GM12865 (cell line): ENCODE measurements at regions not wholly inside any gene's neighbourhood (a gene's known extent, or its start where the extent isn't known, plus 50 kb on each side); places are given as distances from the start of the nearest gene placed in this dataset.

Experiments used
- DNase-seq: peaks from one replicate; pipeline ENCODE4 v3.0.0; 2010; ENCODE audit warnings: low read depth
- H3K4me3 ChIP-seq: 2 replicates; pipeline ENCODE4 v1.5.1; 2011; ENCODE audit warnings: mild to moderate bottlenecking, low read depth, low read length, control low read depth
- TF ChIP-seq, protein P1 (sequence below): IDR thresholded peaks from 2 replicates; pipeline ENCODE4 v1.5.1; 2011; ENCODE audit warnings: low read length, control low read depth, low read depth, inconsistent platforms; ENCODE audit not compliant: insufficient read depth; ENCODE audit errors: missing control alignments

DNA sequence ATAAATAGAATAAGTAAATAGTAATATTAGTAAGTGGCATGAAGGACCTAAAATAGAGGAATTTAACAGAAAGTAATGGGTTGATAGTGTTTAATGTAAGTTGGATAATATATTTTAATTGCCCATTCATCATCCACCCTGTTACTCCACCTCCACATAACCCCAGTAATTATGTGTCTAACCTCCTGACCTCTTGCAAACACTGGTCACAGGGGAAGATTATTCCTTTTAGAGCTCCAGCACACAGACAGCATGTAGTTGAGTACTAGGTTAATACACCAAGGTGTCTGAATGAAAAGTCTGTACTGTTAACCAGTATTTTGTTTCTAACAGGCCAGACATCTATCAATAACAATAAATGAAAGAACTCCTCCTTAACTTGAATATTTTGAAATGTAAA lies 92.4 kb upstream of the EYS start:
- no peak for DNase-seq
- H3K4me3 ChIP-seq = no peak overlapping the region
- TF ChIP-seq, protein P1, sequence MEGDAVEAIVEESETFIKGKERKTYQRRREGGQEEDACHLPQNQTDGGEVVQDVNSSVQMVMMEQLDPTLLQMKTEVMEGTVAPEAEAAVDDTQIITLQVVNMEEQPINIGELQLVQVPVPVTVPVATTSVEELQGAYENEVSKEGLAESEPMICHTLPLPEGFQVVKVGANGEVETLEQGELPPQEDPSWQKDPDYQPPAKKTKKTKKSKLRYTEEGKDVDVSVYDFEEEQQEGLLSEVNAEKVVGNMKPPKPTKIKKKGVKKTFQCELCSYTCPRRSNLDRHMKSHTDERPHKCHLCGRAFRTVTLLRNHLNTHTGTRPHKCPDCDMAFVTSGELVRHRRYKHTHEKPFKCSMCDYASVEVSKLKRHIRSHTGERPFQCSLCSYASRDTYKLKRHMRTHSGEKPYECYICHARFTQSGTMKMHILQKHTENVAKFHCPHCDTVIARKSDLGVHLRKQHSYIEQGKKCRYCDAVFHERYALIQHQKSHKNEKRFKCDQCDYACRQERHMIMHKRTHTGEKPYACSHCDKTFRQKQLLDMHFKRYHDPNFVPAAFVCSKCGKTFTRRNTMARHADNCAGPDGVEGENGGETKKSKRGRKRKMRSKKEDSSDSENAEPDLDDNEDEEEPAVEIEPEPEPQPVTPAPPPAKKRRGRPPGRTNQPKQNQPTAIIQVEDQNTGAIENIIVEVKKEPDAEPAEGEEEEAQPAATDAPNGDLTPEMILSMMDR = no peak

DNA sequence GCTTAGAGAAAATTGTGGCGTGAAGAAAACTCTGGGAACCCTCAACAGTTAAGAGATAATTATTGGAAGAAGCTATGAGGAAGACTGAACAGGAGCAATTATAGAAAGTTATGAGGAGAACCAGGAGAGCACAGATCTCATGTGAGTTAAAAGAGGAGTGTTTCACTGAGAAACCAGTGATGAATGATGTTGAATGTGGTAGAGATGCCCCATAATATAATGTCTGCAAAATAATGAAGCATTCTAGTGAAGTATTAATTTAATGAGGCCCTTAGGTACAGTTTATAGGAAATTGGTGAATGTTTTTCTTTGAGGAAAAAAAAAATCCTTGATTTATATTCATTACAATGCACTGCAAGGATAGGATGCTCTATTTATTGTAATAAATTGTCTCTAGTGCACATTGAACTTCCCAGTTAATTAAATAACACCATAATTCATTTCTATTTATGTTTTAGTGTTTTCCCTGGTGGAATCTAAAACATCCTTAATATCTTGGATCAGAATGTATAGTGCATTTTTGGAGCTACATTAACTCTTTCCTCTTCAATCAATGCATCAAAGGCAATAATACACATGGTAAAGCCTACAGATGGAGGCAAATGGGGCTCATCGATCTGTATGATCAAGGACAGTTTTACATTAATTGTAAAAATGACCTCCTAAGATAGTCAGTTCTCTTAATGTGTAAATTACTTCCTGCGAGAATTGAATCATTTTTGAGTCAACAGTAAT lies 91.4 kb upstream of the EYS start:
- no peak for DNase-seq
- TF ChIP-seq, protein P1 = no peak
- no peak overlapping the region for H3K4me3 ChIP-seq

DNA sequence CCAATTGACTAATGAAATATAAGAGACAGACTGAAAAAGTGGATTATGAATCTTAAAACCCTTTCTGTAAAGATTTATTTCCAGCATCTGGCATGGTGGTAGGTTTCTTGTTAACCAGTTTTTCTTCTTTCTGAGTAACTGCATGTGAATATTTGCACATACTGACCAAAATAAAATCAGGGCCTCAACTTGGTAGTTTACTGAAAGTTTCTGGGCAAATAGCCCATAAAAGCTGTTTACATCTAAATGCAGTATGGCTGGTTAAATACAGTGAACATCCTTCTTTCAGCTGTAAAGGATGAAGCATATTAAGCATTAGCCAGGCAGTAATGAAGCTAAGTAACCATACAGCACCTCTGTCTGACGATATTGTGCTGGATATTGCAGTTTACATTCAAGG lies 83.6 kb upstream of the EYS start:
- TF ChIP-seq, protein P1 = no peak
- no peak for DNase-seq

DNA sequence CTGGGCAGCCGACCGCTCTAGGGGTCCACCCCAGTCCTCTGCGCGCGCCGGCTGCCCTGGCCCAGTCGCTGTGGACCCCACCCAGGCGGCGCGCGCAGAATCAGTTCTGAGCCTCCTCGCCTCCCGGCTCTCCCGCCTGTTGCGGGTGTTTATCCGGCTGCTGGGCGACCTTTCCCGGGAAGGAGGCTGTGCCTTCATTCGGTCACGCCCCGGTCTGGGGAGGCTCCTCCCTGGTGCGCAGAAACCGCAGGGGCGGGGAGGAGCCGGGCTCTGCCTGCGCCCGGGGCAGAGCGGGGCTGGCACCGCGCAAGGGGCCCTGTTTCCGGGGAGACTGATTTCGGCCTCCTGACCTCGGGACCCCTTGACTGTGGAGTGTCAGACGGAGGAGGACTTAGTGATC lies 80.8 kb upstream of the EYS start:
- H3K4me3 ChIP-seq = no peak overlapping the region
- DNase-seq = no peak
- TF ChIP-seq, protein P1 = no peak

More for the DNA sequence above, 83.6 kb upstream of the EYS start:
- H3K4me3 ChIP-seq = no peak overlapping the region

DNA sequence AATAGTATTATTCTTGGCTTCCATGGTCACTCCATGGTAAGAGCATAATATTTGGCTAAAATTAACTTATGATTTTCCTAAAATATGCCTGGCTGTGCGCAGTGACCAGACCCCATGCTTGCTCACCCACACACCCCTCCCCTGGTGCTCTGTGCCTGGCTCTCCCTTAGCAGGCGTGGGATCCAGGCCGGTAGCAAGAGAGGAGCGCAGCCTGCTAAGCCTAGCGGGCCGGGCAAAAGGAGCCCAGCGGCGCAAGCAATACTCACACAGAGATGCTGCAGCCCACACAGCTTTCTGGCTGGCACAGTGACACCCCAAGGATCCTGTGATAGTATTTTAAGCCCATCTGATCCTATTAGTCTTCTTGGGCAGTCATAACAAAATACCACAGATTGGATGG lies 79.8 kb upstream of the EYS start:
- TF ChIP-seq, protein P1 = no peak
- DNase-seq = no peak
- H3K4me3 ChIP-seq = no peak overlapping the region

DNA sequence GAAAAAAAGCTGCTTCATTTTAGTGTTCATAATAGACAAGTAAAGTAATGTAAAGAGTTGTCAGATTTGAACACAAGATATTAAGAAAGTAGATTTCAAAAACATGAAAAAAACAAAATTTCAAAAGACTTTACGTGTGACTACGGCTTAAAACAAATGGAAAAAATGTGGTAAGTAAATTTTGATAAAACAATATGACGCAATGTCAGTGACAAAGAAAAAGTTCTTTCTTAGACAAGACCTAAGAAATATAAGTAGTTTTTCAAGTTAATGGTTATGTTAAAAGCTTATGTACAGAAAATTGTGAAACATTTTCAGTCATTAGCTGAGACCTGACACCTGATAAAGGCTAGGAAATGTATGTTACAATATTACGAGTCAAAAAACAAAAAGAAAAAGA lies 73.7 kb upstream of the EYS start:
- no peak overlapping the region for H3K4me3 ChIP-seq
- no peak for DNase-seq
- TF ChIP-seq, protein P1 = no peak

DNA sequence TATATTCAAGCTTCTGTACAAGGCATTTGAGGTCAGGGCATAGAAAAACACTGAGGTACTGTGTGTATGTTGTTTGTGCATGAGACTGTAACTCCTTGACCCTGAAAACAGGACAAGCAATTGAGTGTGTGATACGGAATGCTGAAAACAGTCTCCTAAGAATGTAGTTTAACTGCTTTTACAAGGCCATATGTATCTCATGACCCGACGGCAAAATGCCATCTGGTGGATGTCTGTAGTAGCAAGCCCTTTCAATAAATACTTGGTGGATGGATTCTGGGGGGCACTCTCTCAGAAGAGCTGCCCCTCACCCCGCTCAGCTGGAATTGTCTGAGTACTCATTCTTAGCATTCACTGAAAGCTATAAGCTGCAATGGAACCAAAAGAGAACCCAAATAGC lies 69.3 kb upstream of the EYS start:
- no peak overlapping the region for H3K4me3 ChIP-seq
- TF ChIP-seq, protein P1 = no peak
- DNase-seq = no peak
